HepG2 (cell line): ENCODE measurements at regions not wholly inside any gene's neighbourhood (a gene's known extent, or its start where the extent isn't known, plus 50 kb on each side); places are given as distances from the start of the nearest gene placed in this dataset.

Source experiments
- CHD2 ChIP-seq: IDR thresholded peaks from 2 replicates; pipeline ENCODE4 v1.6.1; 2011; ENCODE audit warnings: low read depth, low read length, improper control_type of control experiment
- CTCF ChIP-seq: sonication (generic); formaldehyde crosslinking; IDR thresholded peaks from 2 replicates; pipeline ENCODE4 v1.5.0; 2020; ENCODE audit warnings: mild to moderate bottlenecking, missing genetic modification reagents, moderate library complexity
- FOXA1 ChIP-seq, 2 experiments: fragments of 450-650 bp in 1 of 2; sonication (generic) in 1 of 2; formaldehyde crosslinking in 1 of 2; IDR thresholded peaks; 2 replicates each; pipeline versions ENCODE4 v1.4.0 to v1.6.1; 2016 to 2020; ENCODE audit warnings: missing genetic modification reagents in 1 of 2
- KLF13 ChIP-seq: sonication (generic); formaldehyde crosslinking; IDR thresholded peaks from 2 replicates; pipeline ENCODE4 v1.4.0; 2020; ENCODE audit warnings: mild to moderate bottlenecking, missing genetic modification reagents
- YY1 ChIP-seq: IDR thresholded peaks from 2 replicates; pipeline ENCODE4 v1.6.1; 2011; ENCODE audit warnings: low read length, low read depth, moderate library complexity, mild to moderate bottlenecking; ENCODE audit not compliant: insufficient read depth, insufficient replicate concordance
- ZFAT ChIP-seq: sonication (generic); formaldehyde crosslinking; conservative IDR thresholded peaks from 2 replicates; pipeline ENCODE4 v1.8.1; 2023; ENCODE audit warnings: missing genetic modification reagents, inconsistent platforms
- ZXDC ChIP-seq: sonication (generic); formaldehyde crosslinking; IDR thresholded peaks from 2 replicates; pipeline ENCODE4 v1.5.0; 2020; ENCODE audit warnings: mild to moderate bottlenecking, missing genetic modification reagents

- TF ChIP-seq ZXDC (no peak), CHD2 (no peak), ZFAT (no peak), YY1 (no peak), CTCF (CRISPR knock-in tag) (no peak), FOXA1 (IDR thresholded peaks at IDR 0.05) (no peak), FOXA1 (CRISPR knock-in tag; IDR thresholded peaks at IDR 0.05) (no peak), KLF13 (no peak)
Measured at GRCh38 chr15:70159001-70159712, 61.4 kb upstream of the TLE3 start.
